ENCODE measurements at regions not wholly inside any gene's neighbourhood (a gene's known extent, or its start where the extent isn't known, plus 50 kb on each side); places are given as distances from the start of the nearest gene placed in this dataset.

DNA sequence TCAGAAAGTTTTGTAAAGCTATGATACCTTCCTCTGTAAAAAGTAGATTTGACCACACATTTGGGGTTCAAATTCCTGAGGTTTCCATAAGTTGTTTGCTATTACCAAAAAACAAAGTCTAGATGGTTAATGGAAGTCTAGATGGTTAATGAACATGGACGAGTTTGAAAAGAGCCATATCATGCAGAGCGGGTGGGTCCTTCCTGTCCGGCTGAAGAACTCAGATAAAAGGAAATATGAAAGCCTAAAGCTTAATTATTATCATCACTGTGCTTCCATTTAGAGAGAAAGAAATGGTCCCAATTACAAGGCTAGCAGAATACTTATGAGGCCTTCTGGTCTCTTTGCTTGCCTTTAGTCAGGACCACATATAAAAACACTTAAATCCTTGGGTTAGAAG lies 132.1 kb upstream of the SATB1 start:
- TF ChIP-seq EZH2 (IDR thresholded peaks at IDR 0.05; ENCODE audit: insufficient read depth, poor library complexity, severe bottlenecking), result no peak
- no peak for TF ChIP-seq EZH2phosphoT487 (IDR thresholded peaks at IDR 0.05; ENCODE audit: insufficient read depth, low read depth)

Data from GM23248 (cell line).